Endodermal cell (in vitro differentiated cells): ENCODE measurements at regions not wholly inside any gene's neighbourhood (a gene's known extent, or its start where the extent isn't known, plus 50 kb on each side); places are given as distances from the start of the nearest gene placed in this dataset.

Experiments used
- DNase-seq: peaks from one replicate; pipeline ENCODE4 v3.0.0-alpha.2; 2017
- H3K27ac ChIP-seq: 2 replicates; pipeline ENCODE4 v1.5.1; 2013; ENCODE audit warnings: mild to moderate bottlenecking, low read depth, low read length, moderate library complexity
- H3K27me3 ChIP-seq: 2 replicates; pipeline ENCODE4 v1.6.1; 2013; ENCODE audit warnings: mild to moderate bottlenecking, low read length, moderate library complexity; ENCODE audit not compliant: insufficient read depth, control insufficient read depth, poor library complexity, severe bottlenecking
- H3K36me3 ChIP-seq: 2 replicates; pipeline ENCODE4 v1.7.0; 2013; ENCODE audit warnings: mild to moderate bottlenecking, low read length, moderate library complexity; ENCODE audit not compliant: control insufficient read depth, insufficient read depth
- H3K4me1 ChIP-seq: one replicate; pipeline ENCODE4 v1.7.0; 2013; ENCODE audit warnings: low read length; ENCODE audit not compliant: control insufficient read depth, insufficient read depth
- H3K4me3 ChIP-seq: 2 replicates; pipeline ENCODE4 v1.5.1; 2013; ENCODE audit warnings: mild to moderate bottlenecking, low read length, moderate library complexity
- H3K9ac ChIP-seq: 2 replicates; pipeline ENCODE4 v1.6.1; 2013; ENCODE audit warnings: mild to moderate bottlenecking, low read length, moderate library complexity; ENCODE audit not compliant: poor library complexity, severe bottlenecking; ENCODE audit errors: extremely low read depth
- H3K9me3 ChIP-seq: 2 replicates; pipeline ENCODE4 v1.6.1; 2013; ENCODE audit warnings: mild to moderate bottlenecking, low read length, moderate library complexity; ENCODE audit not compliant: control insufficient read depth
- H3K27ac Mint-ChIP-seq: 2 replicates; pipeline ENCODE4 v1.8.0; 2020; ENCODE audit warnings: mixed read lengths
- H3K27me3 Mint-ChIP-seq: 2 replicates; pipeline ENCODE4 v1.8.0; 2021; ENCODE audit warnings: mild to moderate bottlenecking, mixed read lengths; ENCODE audit not compliant: insufficient read depth
- H3K36me3 Mint-ChIP-seq: 2 replicates; pipeline ENCODE4 v1.8.0; 2020; ENCODE audit warnings: low read depth, mixed read lengths
- H3K4me1 Mint-ChIP-seq: 2 replicates; pipeline ENCODE4 v1.8.0; 2020; ENCODE audit warnings: mixed read lengths
- H3K4me3 Mint-ChIP-seq: 2 replicates; pipeline ENCODE4 v1.8.0; 2020; ENCODE audit warnings: mild to moderate bottlenecking, moderate library complexity, mixed read lengths
- H3K9me3 Mint-ChIP-seq: 2 replicates; pipeline ENCODE4 v1.8.0; 2020; ENCODE audit warnings: mild to moderate bottlenecking, mixed read lengths
- CTCF ChIP-seq: fragments of 200-600 bp; sonication (generic); conservative IDR thresholded peaks from 2 replicates; pipeline ENCODE4 v1.5.0; 2021; ENCODE audit warnings: antibody characterized with exemption, mild to moderate bottlenecking
- WGBS, 2 experiments: methylation state at CpG; one replicate each; pipeline versions ENCODE4 v1.1.5 to v1.1.7; 2013; ENCODE audit warnings: missing lambda C conversion rate in 2 of 2, mixed read lengths in 1 of 2; ENCODE audit not compliant: insufficient coverage in 1 of 2, insufficient read length in 1 of 2; 5-methylcytosine and 5-hydroxymethylcytosine counted together

DNA sequence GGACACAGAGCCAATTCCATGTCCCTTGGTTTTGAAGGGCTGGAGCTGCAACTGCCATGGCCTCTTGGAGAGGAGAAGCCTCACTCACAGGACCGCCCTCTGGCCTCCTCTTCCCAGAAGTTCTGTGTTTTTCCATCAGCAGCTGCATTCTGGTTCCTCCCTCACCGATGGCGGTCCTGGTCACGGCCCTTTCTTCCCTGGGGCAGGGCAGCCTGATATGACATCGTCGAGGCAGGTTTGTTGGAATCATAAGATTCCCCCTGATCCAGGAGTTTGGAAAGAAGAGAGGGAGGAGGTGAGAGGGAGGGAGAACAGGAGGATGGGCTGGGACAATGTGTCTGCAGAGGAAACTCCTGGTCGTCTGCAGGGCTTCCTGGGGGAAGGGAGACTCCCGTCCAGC is 82.7 kb upstream of the PDZD8 start:
- Histone ChIP-seq H3K4me1 (peaks cover 3% of the 10 kb centered on the region), H3K36me3 (no peaks in the 10 kb centered on the region), H3K9ac (no peak overlapping the region), H3K9me3 (peaks cover 4% of the 10 kb centered on the region), H3K4me3 (no peak overlapping the region), H3K27ac (no peak overlapping the region), H3K27me3 (no peaks in the 10 kb centered on the region)
- Mint-ChIP-seq H3K36me3 (peaks cover 7% of the 10 kb centered on the region), H3K4me1 (peaks cover 23% of the 10 kb centered on the region), H3K9me3 (peaks cover 18% of the 10 kb centered on the region), H3K27ac (no peak overlapping the region), H3K4me3 (no peak overlapping the region), H3K27me3 (peaks cover 3% of the 10 kb centered on the region)
- WGBS, 2 experiments, result 85 to 90% methylated on average over 4 to 8 of the region's 8 CpGs
- peak; percentile 43 for DNase-seq
- no peak for TF ChIP-seq CTCF

GRCh38 chr10:117457071-117457810 is 82.0 kb upstream of the PDZD8 start:
- Histone ChIP-seq H3K36me3 (no peaks in the 10 kb centered on the region), H3K4me1 (peaks cover 3% of the 10 kb centered on the region), H3K27ac (no peak overlapping the region), H3K4me3 (no peak overlapping the region), H3K9me3 (no peaks in the 10 kb centered on the region), H3K27me3 (no peaks in the 10 kb centered on the region), H3K9ac (no peak overlapping the region)
- peak; percentile 66 for DNase-seq
- H3K36me3 Mint-ChIP-seq, result peaks cover 11% of the 10 kb centered on the region
- H3K4me1 Mint-ChIP-seq, result peaks cover 20% of the 10 kb centered on the region
- no peak overlapping the region for H3K4me3 Mint-ChIP-seq
- no peak overlapping the region for H3K27ac Mint-ChIP-seq
- peaks cover 19% of the 10 kb centered on the region for H3K9me3 Mint-ChIP-seq
- peaks cover 3% of the 10 kb centered on the region for H3K27me3 Mint-ChIP-seq
- peak; percentile 36 for TF ChIP-seq CTCF
- 80 to 83% methylated on average over 4 to 11 of the region's 11 CpGs for whole genome bisulfite sequencing, 2 experiments

DNA sequence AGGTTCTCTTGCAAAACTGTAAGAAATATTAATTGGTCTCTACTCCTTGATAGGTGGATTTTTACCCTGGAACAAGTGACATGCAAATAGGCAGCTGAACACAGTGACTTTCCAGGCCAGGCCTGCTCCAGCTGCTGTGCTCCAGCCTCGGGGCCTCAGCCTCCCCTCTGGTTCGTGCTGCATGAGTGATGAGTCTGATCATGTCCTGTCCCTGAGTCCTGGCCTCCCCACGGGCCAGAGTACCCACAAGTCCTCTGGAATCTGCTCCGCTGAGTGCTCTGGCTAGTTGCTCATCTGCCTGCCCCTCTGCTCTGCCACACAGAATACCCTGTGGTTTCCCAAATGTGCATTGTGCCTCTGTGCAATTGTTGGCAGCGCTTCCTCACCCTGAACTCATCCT is 80.1 kb upstream of the PDZD8 start:
- H3K4me1 Mint-ChIP-seq, result peaks cover 13% of the 10 kb centered on the region
- no peak overlapping the region for H3K4me3 Mint-ChIP-seq
- Histone ChIP-seq H3K9ac (no peak overlapping the region), H3K27ac (no peak overlapping the region), H3K27me3 (no peaks in the 10 kb centered on the region), H3K9me3 (no peaks in the 10 kb centered on the region), H3K36me3 (no peaks in the 10 kb centered on the region), H3K4me3 (no peak overlapping the region), H3K4me1 (no peaks in the 10 kb centered on the region)
- 87 to 96% methylated on average over 4 to 5 of the region's 5 CpGs for whole genome bisulfite sequencing, 2 experiments
- peaks cover 3% of the 10 kb centered on the region for H3K27me3 Mint-ChIP-seq
- H3K36me3 Mint-ChIP-seq, result peaks cover 14% of the 10 kb centered on the region
- no peak overlapping the region for H3K27ac Mint-ChIP-seq
- peaks cover 19% of the 10 kb centered on the region for H3K9me3 Mint-ChIP-seq
- no peak for TF ChIP-seq CTCF
- DNase-seq, result no peak
